ENCODE measurements at regions not wholly inside any gene's neighbourhood (a gene's known extent, or its start where the extent isn't known, plus 50 kb on each side); places are given as distances from the start of the nearest gene placed in this dataset.
A peak's percentile ranks its signal among the peaks of the same experiment; 100 is the strongest.

GRCh38 chr2:117553448-117553847 lies 261.0 kb upstream of the DDX18 start (continued):
- TF ChIP-seq, protein P1, sequence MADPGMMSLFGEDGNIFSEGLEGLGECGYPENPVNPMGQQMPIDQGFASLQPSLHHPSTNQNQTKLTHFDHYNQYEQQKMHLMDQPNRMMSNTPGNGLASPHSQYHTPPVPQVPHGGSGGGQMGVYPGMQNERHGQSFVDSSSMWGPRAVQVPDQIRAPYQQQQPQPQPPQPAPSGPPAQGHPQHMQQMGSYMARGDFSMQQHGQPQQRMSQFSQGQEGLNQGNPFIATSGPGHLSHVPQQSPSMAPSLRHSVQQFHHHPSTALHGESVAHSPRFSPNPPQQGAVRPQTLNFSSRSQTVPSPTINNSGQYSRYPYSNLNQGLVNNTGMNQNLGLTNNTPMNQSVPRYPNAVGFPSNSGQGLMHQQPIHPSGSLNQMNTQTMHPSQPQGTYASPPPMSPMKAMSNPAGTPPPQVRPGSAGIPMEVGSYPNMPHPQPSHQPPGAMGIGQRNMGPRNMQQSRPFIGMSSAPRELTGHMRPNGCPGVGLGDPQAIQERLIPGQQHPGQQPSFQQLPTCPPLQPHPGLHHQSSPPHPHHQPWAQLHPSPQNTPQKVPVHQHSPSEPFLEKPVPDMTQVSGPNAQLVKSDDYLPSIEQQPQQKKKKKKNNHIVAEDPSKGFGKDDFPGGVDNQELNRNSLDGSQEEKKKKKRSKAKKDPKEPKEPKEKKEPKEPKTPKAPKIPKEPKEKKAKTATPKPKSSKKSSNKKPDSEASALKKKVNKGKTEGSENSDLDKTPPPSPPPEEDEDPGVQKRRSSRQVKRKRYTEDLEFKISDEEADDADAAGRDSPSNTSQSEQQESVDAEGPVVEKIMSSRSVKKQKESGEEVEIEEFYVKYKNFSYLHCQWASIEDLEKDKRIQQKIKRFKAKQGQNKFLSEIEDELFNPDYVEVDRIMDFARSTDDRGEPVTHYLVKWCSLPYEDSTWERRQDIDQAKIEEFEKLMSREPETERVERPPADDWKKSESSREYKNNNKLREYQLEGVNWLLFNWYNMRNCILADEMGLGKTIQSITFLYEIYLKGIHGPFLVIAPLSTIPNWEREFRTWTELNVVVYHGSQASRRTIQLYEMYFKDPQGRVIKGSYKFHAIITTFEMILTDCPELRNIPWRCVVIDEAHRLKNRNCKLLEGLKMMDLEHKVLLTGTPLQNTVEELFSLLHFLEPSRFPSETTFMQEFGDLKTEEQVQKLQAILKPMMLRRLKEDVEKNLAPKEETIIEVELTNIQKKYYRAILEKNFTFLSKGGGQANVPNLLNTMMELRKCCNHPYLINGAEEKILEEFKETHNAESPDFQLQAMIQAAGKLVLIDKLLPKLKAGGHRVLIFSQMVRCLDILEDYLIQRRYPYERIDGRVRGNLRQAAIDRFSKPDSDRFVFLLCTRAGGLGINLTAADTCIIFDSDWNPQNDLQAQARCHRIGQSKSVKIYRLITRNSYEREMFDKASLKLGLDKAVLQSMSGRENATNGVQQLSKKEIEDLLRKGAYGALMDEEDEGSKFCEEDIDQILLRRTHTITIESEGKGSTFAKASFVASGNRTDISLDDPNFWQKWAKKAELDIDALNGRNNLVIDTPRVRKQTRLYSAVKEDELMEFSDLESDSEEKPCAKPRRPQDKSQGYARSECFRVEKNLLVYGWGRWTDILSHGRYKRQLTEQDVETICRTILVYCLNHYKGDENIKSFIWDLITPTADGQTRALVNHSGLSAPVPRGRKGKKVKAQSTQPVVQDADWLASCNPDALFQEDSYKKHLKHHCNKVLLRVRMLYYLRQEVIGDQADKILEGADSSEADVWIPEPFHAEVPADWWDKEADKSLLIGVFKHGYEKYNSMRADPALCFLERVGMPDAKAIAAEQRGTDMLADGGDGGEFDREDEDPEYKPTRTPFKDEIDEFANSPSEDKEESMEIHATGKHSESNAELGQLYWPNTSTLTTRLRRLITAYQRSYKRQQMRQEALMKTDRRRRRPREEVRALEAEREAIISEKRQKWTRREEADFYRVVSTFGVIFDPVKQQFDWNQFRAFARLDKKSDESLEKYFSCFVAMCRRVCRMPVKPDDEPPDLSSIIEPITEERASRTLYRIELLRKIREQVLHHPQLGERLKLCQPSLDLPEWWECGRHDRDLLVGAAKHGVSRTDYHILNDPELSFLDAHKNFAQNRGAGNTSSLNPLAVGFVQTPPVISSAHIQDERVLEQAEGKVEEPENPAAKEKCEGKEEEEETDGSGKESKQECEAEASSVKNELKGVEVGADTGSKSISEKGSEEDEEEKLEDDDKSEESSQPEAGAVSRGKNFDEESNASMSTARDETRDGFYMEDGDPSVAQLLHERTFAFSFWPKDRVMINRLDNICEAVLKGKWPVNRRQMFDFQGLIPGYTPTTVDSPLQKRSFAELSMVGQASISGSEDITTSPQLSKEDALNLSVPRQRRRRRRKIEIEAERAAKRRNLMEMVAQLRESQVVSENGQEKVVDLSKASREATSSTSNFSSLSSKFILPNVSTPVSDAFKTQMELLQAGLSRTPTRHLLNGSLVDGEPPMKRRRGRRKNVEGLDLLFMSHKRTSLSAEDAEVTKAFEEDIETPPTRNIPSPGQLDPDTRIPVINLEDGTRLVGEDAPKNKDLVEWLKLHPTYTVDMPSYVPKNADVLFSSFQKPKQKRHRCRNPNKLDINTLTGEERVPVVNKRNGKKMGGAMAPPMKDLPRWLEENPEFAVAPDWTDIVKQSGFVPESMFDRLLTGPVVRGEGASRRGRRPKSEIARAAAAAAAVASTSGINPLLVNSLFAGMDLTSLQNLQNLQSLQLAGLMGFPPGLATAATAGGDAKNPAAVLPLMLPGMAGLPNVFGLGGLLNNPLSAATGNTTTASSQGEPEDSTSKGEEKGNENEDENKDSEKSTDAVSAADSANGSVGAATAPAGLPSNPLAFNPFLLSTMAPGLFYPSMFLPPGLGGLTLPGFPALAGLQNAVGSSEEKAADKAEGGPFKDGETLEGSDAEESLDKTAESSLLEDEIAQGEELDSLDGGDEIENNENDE (IDR thresholded peaks at IDR 0.05; ENCODE audit: insufficient replicate concordance, low read length), result peak; percentile 45
- TF ChIP-seq NANOG (IDR thresholded peaks at IDR 0.05; ENCODE audit: insufficient read depth, low read depth, low read length, poor library complexity, severe bottlenecking) (no peak), NRF1 (IDR thresholded peaks at IDR 0.05; ENCODE audit: low read depth, low read length) (no peak)
